Esophagus squamous epithelium (tissue), 4 donors: ENCODE measurements at regions not wholly inside any gene's neighbourhood (a gene's known extent, or its start where the extent isn't known, plus 50 kb on each side); places are given as distances from the start of the nearest gene placed in this dataset.

Experiments
- CTCF ChIP-seq, 6 experiments: fragments of 450-650 bp in 4 of 6; fragments of 200-600 bp in 2 of 6; sonication (generic) in 2 of 6; IDR thresholded peaks; one replicate each; pipeline ENCODE4 v1.5.1; 2016 to 2019; ENCODE audit warnings: antibody characterized with exemption in 6 of 6, mild to moderate bottlenecking in 4 of 6, moderate library complexity in 4 of 6
- POLR2A ChIP-seq, 4 donors: fragments of 450-650 bp; IDR thresholded peaks; one replicate each; pipeline ENCODE4 v1.6.1; 2017; ENCODE audit warnings: antibody characterized with exemption in 4 of 4, mild to moderate bottlenecking in 4 of 4, moderate library complexity in 3 of 4

- TF ChIP-seq CTCF (IDR thresholded peaks at IDR 0.05), result no peak
- TF ChIP-seq POLR2A (IDR thresholded peaks at IDR 0.05), result no peak
These were observed 151.6 kb downstream of the TOMM20 start for GRCh38 chr1:234976861-234977680.
